HEK293 (cell line): ENCODE measurements at regions not wholly inside any gene's neighbourhood (a gene's known extent, or its start where the extent isn't known, plus 50 kb on each side); places are given as distances from the start of the nearest gene placed in this dataset.
A peak's percentile ranks its signal among the peaks of the same experiment; 100 is the strongest.

Experiments
- CTCF ChIA-PET: fragments of 350-600 bp; formaldehyde crosslinking; extraction: SDS; loops from one replicate; lab custom pipeline; 2021; ENCODE audit warnings: antibody characterized with exemption; lab: Yijun Ruan, JAX
- POLR2A ChIA-PET: fragments of 300-600 bp; formaldehyde crosslinking; extraction: SDS; loops from one replicate; lab custom pipeline; 2020; ENCODE audit warnings: antibody characterized with exemption, inconsistent platforms; lab: Yijun Ruan, JAX
- H3K27ac ChIP-seq: fragments of 200-500 bp; sonication (Bioruptor generic); 2 replicates; pipeline ENCODE4 v1.5.1; 2014; ENCODE audit warnings: low read depth, low read length, control low read depth, inconsistent platforms; ENCODE audit errors: extremely low read depth
- H3K36me3 ChIP-seq, 2 experiments: fragments of 200-500 bp in 1 of 2; sonication (Bioruptor generic) in 1 of 2; 1 replicate in 1 of 2; 2 replicates in 1 of 2; pipeline ENCODE4 v1.5.1; 2014 to 2017; ENCODE audit warnings: inconsistent platforms in 2 of 2, low read length in 2 of 2; ENCODE audit not compliant: control insufficient read depth in 2 of 2, insufficient read depth in 1 of 2
- H3K4me1 ChIP-seq: fragments of 200-500 bp; sonication (Bioruptor generic); 2 replicates; pipeline ENCODE4 v1.5.1; 2014; ENCODE audit warnings: mild to moderate bottlenecking, low read length, inconsistent platforms; ENCODE audit not compliant: control insufficient read depth, insufficient read depth
- H3K4me3 ChIP-seq: 2 replicates; pipeline ENCODE4 v1.5.1; 2011; ENCODE audit warnings: low read depth, mild to moderate bottlenecking, control low read depth, low read length, moderate library complexity
- H3K9me3 ChIP-seq: fragments of 200-500 bp; sonication (Bioruptor generic); 2 replicates; pipeline ENCODE4 v1.5.1; 2014; ENCODE audit warnings: low read depth, low read length, inconsistent platforms; ENCODE audit not compliant: control insufficient read depth, insufficient read depth
- BCL11A ChIP-seq: fragments of 450-650 bp; formaldehyde crosslinking; IDR thresholded peaks from 2 replicates; pipeline ENCODE4 v1.5.1; 2016; ENCODE audit warnings: low read depth, missing biosample characterization, missing genetic modification characterization
- BCL11B ChIP-seq: fragments of 450-650 bp; formaldehyde crosslinking; IDR thresholded peaks from 2 replicates; pipeline ENCODE4 v1.5.1; 2016; ENCODE audit warnings: low read depth, missing biosample characterization, missing genetic modification characterization
- BCL6B ChIP-seq: fragments of 450-650 bp; formaldehyde crosslinking; IDR thresholded peaks from 2 replicates; pipeline ENCODE4 v1.5.1; 2017; ENCODE audit warnings: missing biosample characterization, missing genetic modification characterization
- PBX3 ChIP-seq: sonication (generic); formaldehyde crosslinking; IDR thresholded peaks from 2 replicates; pipeline ENCODE4 v1.8.1; 2022; ENCODE audit warnings: mild to moderate bottlenecking, moderate library complexity, missing genetic modification reagents
- SCRT2 ChIP-seq: fragments of 450-650 bp; formaldehyde crosslinking; IDR thresholded peaks from 2 replicates; pipeline ENCODE4 v1.5.1; 2016; ENCODE audit warnings: missing biosample characterization, missing genetic modification characterization
- SP2 ChIP-seq: fragments of 450-650 bp; formaldehyde crosslinking; IDR thresholded peaks from 2 replicates; pipeline ENCODE4 v1.5.1; 2016; ENCODE audit warnings: missing biosample characterization, missing genetic modification characterization
- ZFP37 ChIP-seq: fragments of 450-650 bp; formaldehyde crosslinking; IDR thresholded peaks from 2 replicates; pipeline ENCODE4 v1.5.1; 2016; ENCODE audit warnings: missing biosample characterization, missing genetic modification characterization
- ZFP41 ChIP-seq: fragments of 450-650 bp; formaldehyde crosslinking; IDR thresholded peaks from 2 replicates; pipeline ENCODE4 v1.5.1; 2016; ENCODE audit warnings: missing biosample characterization, missing genetic modification characterization, borderline replicate concordance
- ZFP69B ChIP-seq: fragments of 450-650 bp; formaldehyde crosslinking; IDR thresholded peaks from 2 replicates; pipeline ENCODE4 v1.5.1; 2016; ENCODE audit warnings: missing biosample characterization, missing genetic modification characterization
- ZNF132 ChIP-seq: fragments of 450-650 bp; formaldehyde crosslinking; IDR thresholded peaks from 2 replicates; pipeline ENCODE4 v1.5.1; 2017; ENCODE audit warnings: missing biosample characterization, missing genetic modification characterization, borderline replicate concordance
- ZNF184 ChIP-seq: fragments of 450-650 bp; IDR thresholded peaks from 2 replicates; pipeline ENCODE4 v1.5.1; 2018; ENCODE audit warnings: missing biosample characterization, mild to moderate bottlenecking, missing genetic modification characterization
- ZNF202 ChIP-seq: fragments of 450-650 bp; formaldehyde crosslinking; IDR thresholded peaks from 2 replicates; pipeline ENCODE4 v1.5.1; 2016; ENCODE audit warnings: missing biosample characterization, missing genetic modification characterization, borderline replicate concordance
- ZNF280C ChIP-seq: fragments of 450-650 bp; formaldehyde crosslinking; IDR thresholded peaks from 2 replicates; pipeline ENCODE4 v1.5.1; 2016; ENCODE audit warnings: missing biosample characterization, missing genetic modification characterization
- ZNF366 ChIP-seq: fragments of 450-650 bp; formaldehyde crosslinking; conservative IDR thresholded peaks from 2 replicates; pipeline ENCODE4 v1.5.1; 2016; ENCODE audit warnings: missing biosample characterization, missing genetic modification characterization
- ZNF37A ChIP-seq: fragments of 450-650 bp; IDR thresholded peaks from 2 replicates; pipeline ENCODE4 v1.5.1; 2018; ENCODE audit warnings: missing biosample characterization, missing genetic modification characterization
- ZNF501 ChIP-seq: fragments of 450-650 bp; formaldehyde crosslinking; IDR thresholded peaks from 2 replicates; pipeline ENCODE4 v1.5.1; 2016; ENCODE audit warnings: missing biosample characterization, missing genetic modification characterization
- ZNF549 ChIP-seq: fragments of 450-650 bp; IDR thresholded peaks from 2 replicates; pipeline ENCODE4 v1.5.1; 2018; ENCODE audit warnings: missing biosample characterization, missing genetic modification characterization, mild to moderate bottlenecking, inconsistent platforms, moderate library complexity
- ZNF555 ChIP-seq: fragments of 450-650 bp; formaldehyde crosslinking; conservative IDR thresholded peaks from 2 replicates; pipeline ENCODE4 v1.5.1; 2017; ENCODE audit warnings: missing biosample characterization, mild to moderate bottlenecking, missing genetic modification characterization, inconsistent platforms
- ZNF596 ChIP-seq: fragments of 450-650 bp; IDR thresholded peaks from 2 replicates; pipeline ENCODE4 v1.5.0; 2018; ENCODE audit warnings: missing biosample characterization, mild to moderate bottlenecking, missing genetic modification characterization, moderate library complexity
- ZNF707 ChIP-seq: fragments of 450-650 bp; formaldehyde crosslinking; IDR thresholded peaks from 2 replicates; pipeline ENCODE4 v1.5.1; 2016; ENCODE audit warnings: missing biosample characterization, missing genetic modification characterization
- ZXDB ChIP-seq: fragments of 450-650 bp; formaldehyde crosslinking; IDR thresholded peaks from 2 replicates; pipeline ENCODE4 v1.5.1; 2016; ENCODE audit warnings: missing biosample characterization, missing genetic modification characterization
- TF ChIP-seq, protein P1 (sequence below): fragments of 450-650 bp; formaldehyde crosslinking; IDR thresholded peaks from 2 replicates; pipeline ENCODE4 v1.5.1; 2017; ENCODE audit warnings: missing biosample characterization, missing genetic modification characterization
- TF ChIP-seq, protein P2 (sequence below): fragments of 450-650 bp; formaldehyde crosslinking; IDR thresholded peaks from 2 replicates; pipeline ENCODE4; 2016; ENCODE audit warnings: missing biosample characterization, missing genetic modification characterization

DNA sequence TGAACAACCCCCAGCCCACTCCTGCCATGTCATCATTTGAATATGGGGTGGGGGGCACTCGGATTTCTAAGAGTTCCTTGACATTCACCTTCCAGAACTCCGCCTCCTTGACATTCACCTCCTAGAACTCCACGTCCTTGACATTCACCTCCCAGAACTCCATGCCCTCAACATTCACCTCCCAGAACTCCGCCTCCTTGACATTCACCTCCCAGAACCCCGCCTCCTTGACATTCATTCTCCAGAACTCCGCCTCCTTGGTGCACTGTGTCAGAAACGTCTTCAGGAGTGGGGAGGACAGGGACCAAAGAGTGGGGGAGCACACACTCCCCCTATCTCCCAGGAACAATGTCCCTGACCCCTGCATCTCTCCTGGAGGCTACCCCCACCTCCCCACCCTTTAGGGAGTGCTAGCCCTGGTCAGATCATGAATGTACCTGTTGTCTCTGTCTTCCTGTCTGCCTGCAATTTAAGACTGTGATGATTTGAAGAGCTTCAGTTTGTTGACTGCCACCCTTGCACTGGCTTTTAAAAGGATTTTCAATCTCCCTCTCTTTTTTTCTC is 110.1 kb downstream of the NPTX2 start:
- H3K36me3 ChIP-seq = no peaks in the 10 kb centered on the region
- TF ChIP-seq SCRT2 (peak; percentile 67; the same call in 1 of the 2 replicates), BCL6B (tag by site-specific recombination) (no peak), ZNF202 (no peak), BCL11A (tag by site-specific recombination) (no peak)
- H3K4me1 ChIP-seq = no peaks in the 10 kb centered on the region
- no peak overlapping the region for H3K27ac ChIP-seq
- no peak overlapping the region for H3K4me3 ChIP-seq
- ChIA-PET CTCF (interaction anchor here (1.0 to 2.0 kb wide), 2 partner anchors 18 to 115 kb away, joined by 3 to 10 read pairs; no protein-coding TSS in a partner anchor), POLR2A (no interaction called here)
- H3K9me3 ChIP-seq = no peaks in the 10 kb centered on the region

DNA sequence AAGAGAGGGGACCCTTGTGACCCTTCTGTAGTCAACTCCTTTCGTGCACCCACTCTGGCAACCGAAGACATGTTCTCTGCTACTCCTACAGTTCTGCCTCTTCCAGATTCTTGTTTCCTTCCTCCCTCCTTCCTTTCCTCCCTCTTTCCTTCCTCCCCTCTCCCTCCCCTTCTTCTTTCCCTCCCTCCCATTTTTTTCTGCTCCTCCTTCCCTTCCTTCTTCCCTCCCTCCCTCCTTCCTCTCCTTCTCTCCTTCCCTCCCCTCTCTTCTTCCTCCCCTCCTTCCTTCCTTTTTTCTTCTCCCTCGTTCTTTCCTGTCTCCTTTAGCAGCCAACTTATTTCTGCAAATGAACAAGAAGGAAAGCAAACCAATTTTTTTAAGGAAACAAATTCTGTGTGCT is 111.5 kb downstream of the NPTX2 start:
- Histone ChIP-seq H3K36me3 (no peaks in the 10 kb centered on the region), H3K9me3 (no peaks in the 10 kb centered on the region), H3K27ac (no peak overlapping the region), H3K4me3 (no peak overlapping the region), H3K4me1 (no peaks in the 10 kb centered on the region)
- TF ChIP-seq ZNF366 (tag by site-specific recombination) (peak; percentile 94), ZNF37A (tag by site-specific recombination) (no peak), ZNF707 (no peak), ZNF549 (no peak), ZFP41 (tag by site-specific recombination) (no peak), ZNF132 (tag by site-specific recombination) (no peak), ZNF184 (tag by site-specific recombination) (no peak), ZFP69B (peak; percentile 49; the same call in 1 of the 2 replicates), ZNF596 (tag by site-specific recombination) (no peak), ZNF280C (0 out of 2 replicates have a peak, but pooled peaks have one; percentile 59), ZNF555 (tag by site-specific recombination) (no peak), ZNF501 (tag by site-specific recombination) (no peak), SP2 (tag by site-specific recombination) (no peak), PBX3 (CRISPR knock-in tag) (no peak), ZXDB (tag by site-specific recombination) (no peak), BCL11B (no peak), ZFP37 (tag by site-specific recombination) (no peak), BCL11A (tag by site-specific recombination) (no peak)
- TF ChIP-seq, protein P1, sequence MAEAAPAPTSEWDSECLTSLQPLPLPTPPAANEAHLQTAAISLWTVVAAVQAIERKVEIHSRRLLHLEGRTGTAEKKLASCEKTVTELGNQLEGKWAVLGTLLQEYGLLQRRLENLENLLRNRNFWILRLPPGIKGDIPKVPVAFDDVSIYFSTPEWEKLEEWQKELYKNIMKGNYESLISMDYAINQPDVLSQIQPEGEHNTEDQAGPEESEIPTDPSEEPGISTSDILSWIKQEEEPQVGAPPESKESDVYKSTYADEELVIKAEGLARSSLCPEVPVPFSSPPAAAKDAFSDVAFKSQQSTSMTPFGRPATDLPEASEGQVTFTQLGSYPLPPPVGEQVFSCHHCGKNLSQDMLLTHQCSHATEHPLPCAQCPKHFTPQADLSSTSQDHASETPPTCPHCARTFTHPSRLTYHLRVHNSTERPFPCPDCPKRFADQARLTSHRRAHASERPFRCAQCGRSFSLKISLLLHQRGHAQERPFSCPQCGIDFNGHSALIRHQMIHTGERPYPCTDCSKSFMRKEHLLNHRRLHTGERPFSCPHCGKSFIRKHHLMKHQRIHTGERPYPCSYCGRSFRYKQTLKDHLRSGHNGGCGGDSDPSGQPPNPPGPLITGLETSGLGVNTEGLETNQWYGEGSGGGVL (tag by site-specific recombination) = peak; percentile 83
- TF ChIP-seq, protein P2, sequence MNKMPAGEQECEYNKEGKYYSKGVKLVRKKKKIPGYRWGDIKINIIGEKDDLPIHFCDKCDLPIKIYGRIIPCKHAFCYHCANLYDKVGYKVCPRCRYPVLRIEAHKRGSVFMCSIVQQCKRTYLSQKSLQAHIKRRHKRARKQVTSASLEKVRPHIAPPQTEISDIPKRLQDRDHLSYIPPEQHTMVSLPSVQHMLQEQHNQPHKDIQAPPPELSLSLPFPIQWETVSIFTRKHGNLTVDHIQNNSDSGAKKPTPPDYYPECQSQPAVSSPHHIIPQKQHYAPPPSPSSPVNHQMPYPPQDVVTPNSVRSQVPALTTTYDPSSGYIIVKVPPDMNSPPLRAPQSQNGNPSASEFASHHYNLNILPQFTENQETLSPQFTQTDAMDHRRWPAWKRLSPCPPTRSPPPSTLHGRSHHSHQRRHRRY (tag by site-specific recombination) = peak; percentile 42; the same call in 1 of the 2 replicates
- ChIA-PET POLR2A (no interaction called here), CTCF (interaction anchor here (0.7 to 2.0 kb wide), 3 partner anchors 16 to 296 kb away, joined by 3 to 10 read pairs (median 4); no protein-coding TSS in a partner anchor)
